ENCODE measurements at regions not wholly inside any gene's neighbourhood (a gene's known extent, or its start where the extent isn't known, plus 50 kb on each side); places are given as distances from the start of the nearest gene placed in this dataset.

DNA sequence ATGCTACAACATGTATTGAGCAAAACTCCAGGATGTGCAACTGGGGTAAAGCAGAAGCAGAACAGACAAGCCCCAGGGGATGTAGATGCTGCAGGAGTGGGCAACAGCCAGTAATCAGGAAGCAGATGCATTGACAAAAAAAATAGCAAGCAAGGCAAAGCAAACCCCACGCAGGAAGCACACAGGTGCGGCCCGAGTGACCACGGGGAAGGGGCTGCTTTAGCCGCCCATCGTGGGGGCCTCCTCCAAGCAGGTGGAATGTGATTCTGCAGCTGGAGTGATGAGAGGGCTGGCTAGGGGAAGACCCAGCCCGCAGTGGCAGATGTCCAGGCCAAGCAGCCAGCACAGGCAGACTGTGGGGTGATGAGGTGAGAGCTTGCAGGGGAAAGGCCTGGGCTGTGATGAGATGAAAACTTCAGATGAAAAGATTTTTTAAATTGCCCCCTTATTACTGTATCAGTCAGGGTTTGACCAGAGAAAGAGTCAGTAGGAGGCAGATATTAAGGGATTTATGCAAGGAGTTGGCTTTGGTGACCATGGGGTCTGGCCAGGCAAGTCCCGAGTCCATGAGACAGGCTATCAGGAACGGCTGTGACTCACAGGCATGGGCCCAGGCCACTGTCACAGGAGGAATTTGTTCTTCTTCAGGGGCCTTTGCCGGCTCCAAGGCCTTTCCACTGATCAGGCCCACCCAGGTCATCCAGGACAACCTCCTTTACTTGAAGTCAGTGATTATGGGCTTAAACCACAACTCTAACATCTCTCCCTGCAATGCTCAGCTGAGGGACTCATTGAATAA lies 207.6 kb downstream of the ANKRD60 start:
- H3K4me2 ChIP-seq (ENCODE audit: insufficient read depth in 1 of 2, low read depth in 2 of 2, low read length in 2 of 2) = no peak overlapping the region
- no peak overlapping the region for H2BK15ac ChIP-seq (ENCODE audit: low read length)
- no peak overlapping the region for H2BK120ac ChIP-seq (replicated peaks; ENCODE audit: low read depth, low read length)
- CTCF ChIA-PET (ENCODE audit: partially characterized antibody) = interaction anchor here (0.8 to 1.5 kb wide), 3 partner anchors 13 to 23 kb away, joined by 4 to 5 read pairs (median 5); no protein-coding TSS in a partner anchor
- POLR2A ChIA-PET (ENCODE audit: partially characterized antibody) = interaction anchor here (0.9 kb wide), 1 partner anchor 13 kb away, joined by 3 read pairs; no protein-coding TSS in a partner anchor
- H4K8ac ChIP-seq (ENCODE audit: extremely low read depth, insufficient read depth, low read length) = no peak overlapping the region
- H2AFZ ChIP-seq (ENCODE audit: low read length) = no peak overlapping the region
- no peaks in the 10 kb centered on the region for H3K79me1 ChIP-seq (ENCODE audit: low read depth, low read length)
- no peak overlapping the region for H3K14ac ChIP-seq (ENCODE audit: insufficient read length)
- no peak overlapping the region for H4K91ac ChIP-seq (replicated peaks; ENCODE audit: insufficient read length, low read length)
- no peaks in the 10 kb centered on the region for H3K79me2 ChIP-seq (ENCODE audit: control insufficient read depth in 1 of 2, insufficient read depth in 2 of 2, low read length in 2 of 2)
- H3K9me3 ChIP-seq (ENCODE audit: insufficient read depth in 2 of 2, low read depth in 1 of 2, low read length in 1 of 2) = no peaks in the 10 kb centered on the region
- no peak overlapping the region; the same call in 1 of the 2 replicates for H3K18ac ChIP-seq (ENCODE audit: extremely low read depth, low read length)
- no peak overlapping the region for H2BK12ac ChIP-seq (ENCODE audit: low read depth, low read length)
- H2AK5ac ChIP-seq (ENCODE audit: low read depth, low read length) = no peak overlapping the region
- TF ChIP-seq ZNF274 (IDR thresholded peaks at IDR 0.05; ENCODE audit: borderline replicate concordance, extremely low read depth, low read length) (no peak), POU5F1 (IDR thresholded peaks at IDR 0.05; ENCODE audit: low read depth, low read length) (no peak), SP4 (IDR thresholded peaks at IDR 0.05; ENCODE audit: low read length) (no peak)
- H3K4me3 ChIP-seq (ENCODE audit: extremely low read depth in 1 of 4, insufficient read depth in 2 of 4, low read depth in 3 of 4, low read length in 4 of 4) = no peak overlapping the region
- no peaks in the 10 kb centered on the region; a peak in 1 of 7 replicates for H3K27me3 ChIP-seq (replicated peaks in 1 of 4; ENCODE audit: control insufficient read depth in 3 of 4, extremely low read depth in 1 of 4, insufficient read depth in 3 of 4, low read length in 3 of 4)
- H3K23ac ChIP-seq (ENCODE audit: insufficient read length) = no peak overlapping the region
- no peak overlapping the region for H2BK5ac ChIP-seq (ENCODE audit: low read depth, low read length)
- H2BK20ac ChIP-seq (ENCODE audit: low read length) = no peak overlapping the region
- DNase-seq (ENCODE audit: low read depth in 1 of 2, low spot score in 2 of 2) = no peak
- no peak overlapping the region for H3K27ac ChIP-seq (ENCODE audit: low read depth, low read length)
- H3K4me1 ChIP-seq (replicated peaks in 1 of 4; ENCODE audit: control insufficient read depth in 3 of 4, insufficient read depth in 4 of 4, low read length in 3 of 4) = no peaks in the 10 kb centered on the region; a peak in 1 of 7 replicates
- no peak overlapping the region for H3K56ac ChIP-seq (replicated peaks; ENCODE audit: insufficient read length, low read depth, low read length)
- FAIRE-seq = no peak
- H3K4ac ChIP-seq (replicated peaks; ENCODE audit: insufficient read length, low read depth, low read length) = no peak overlapping the region
- no peak overlapping the region for H3K9ac ChIP-seq (replicated peaks in 1 of 4; ENCODE audit: extremely low read depth in 1 of 4, low read depth in 3 of 4, low read length in 3 of 4)
- 90% methylated on average over 10 of the region's 10 CpGs; no CpG with 5 or more reads in 1 of the 2 experiments for WGBS, 2 experiments (ENCODE audit: extremely low coverage in 1 of 2, insufficient coverage in 1 of 2, insufficient read length in 1 of 2, insufficient replicate concordance in 2 of 2, low coverage in 1 of 2, low lambda C conversion rate in 2 of 2, missing lambda C conversion rate in 1 of 2)
- H4K5ac ChIP-seq (ENCODE audit: insufficient read length, low read depth, low read length) = no peak overlapping the region
- no peaks in the 10 kb centered on the region for H3K23me2 ChIP-seq (ENCODE audit: low read depth, low read length)
- H4K20me1 ChIP-seq (replicated peaks in 1 of 2; ENCODE audit: control insufficient read depth in 1 of 2, insufficient read depth in 2 of 2, low read length in 2 of 2) = no peaks in the 10 kb centered on the region
- H3K36me3 ChIP-seq (ENCODE audit: control insufficient read depth in 2 of 4, insufficient read depth in 4 of 4, low read length in 3 of 4) = no peaks in the 10 kb centered on the region

Data from H1 (cell line).